Thyroid gland (tissue), 4 donors: ENCODE measurements at regions not wholly inside any gene's neighbourhood (a gene's known extent, or its start where the extent isn't known, plus 50 kb on each side); places are given as distances from the start of the nearest gene placed in this dataset.

Source experiments
- DNase-seq, 2 donors: peaks; one replicate each; pipeline ENCODE4 v3.0.0-alpha.2; 2019
- H3K27ac ChIP-seq, 3 donors: fragments of 200-600 bp; sonication (generic); 1 replicate in 2 of 3; 2 replicates in 1 of 3; pipeline ENCODE4 v1.5.1; 2016 to 2019; ENCODE audit warnings: mild to moderate bottlenecking in 1 of 3, moderate library complexity in 1 of 3
- H3K27me3 ChIP-seq: fragments of 200-600 bp; sonication (generic); one replicate; pipeline ENCODE4 v1.5.1; 2019
- H3K36me3 ChIP-seq, 2 donors: fragments of 200-600 bp; sonication (generic); one replicate each; pipeline ENCODE4 v1.5.1; 2016 to 2019
- H3K4me1 ChIP-seq, 2 donors: fragments of 200-600 bp; sonication (generic); one replicate each; pipeline ENCODE4 v1.5.1; 2017 to 2019
- H3K4me3 ChIP-seq, 3 donors: fragments of 200-600 bp; sonication (generic); replicated peaks in 1 of 3; 1 replicate in 2 of 3; 2 replicates in 1 of 3; pipeline ENCODE4 v1.5.1; 2016; ENCODE audit warnings: mild to moderate bottlenecking in 1 of 3
- H3K9me3 ChIP-seq: fragments of 200-600 bp; sonication (generic); one replicate; pipeline ENCODE4 v1.5.1; 2017
- POLR2A ChIP-seq, 2 donors: fragments of 450-650 bp; IDR thresholded peaks; one replicate each; pipeline ENCODE4 v1.6.1; 2017; ENCODE audit warnings: antibody characterized with exemption in 2 of 2, mild to moderate bottlenecking in 2 of 2, moderate library complexity in 1 of 2
- WGBS, 2 donors: methylation state at CpG; one replicate each; pipeline ENCODE4 v1.1.5; 2017; 5-methylcytosine and 5-hydroxymethylcytosine counted together
- intact Hi-C: fragments of 100-400 bp; cut with DNase I; formaldehyde crosslinking; loops from one replicate; pipeline ENCODE4 v1.15.1; 2023
- TF ChIP-seq, protein P1 (sequence below), 6 experiments: fragments of 200-600 bp in 3 of 6; fragments of 450-650 bp in 3 of 6; sonication (generic) in 3 of 6; IDR thresholded peaks; one replicate each; pipeline ENCODE4 v1.5.1; 2016 to 2019; ENCODE audit warnings: antibody characterized with exemption in 6 of 6, mild to moderate bottlenecking in 2 of 6, inconsistent platforms in 1 of 6, moderate library complexity in 1 of 6

- Histone ChIP-seq H3K36me3 (no peaks in the 10 kb centered on the region), H3K4me3 (no peak overlapping the region), H3K4me1 (no peaks in the 10 kb centered on the region), H3K9me3 (no peaks in the 10 kb centered on the region), H3K27ac (no peak overlapping the region), H3K27me3 (no peaks in the 10 kb centered on the region)
- no peak for DNase-seq
- intact Hi-C loops = no loop called here
- WGBS, 2 donors = 93 to 96% methylated on average over 1 of the region's 1 CpG
- no peak for TF ChIP-seq POLR2A (IDR thresholded peaks at IDR 0.05)
- TF ChIP-seq, protein P1, sequence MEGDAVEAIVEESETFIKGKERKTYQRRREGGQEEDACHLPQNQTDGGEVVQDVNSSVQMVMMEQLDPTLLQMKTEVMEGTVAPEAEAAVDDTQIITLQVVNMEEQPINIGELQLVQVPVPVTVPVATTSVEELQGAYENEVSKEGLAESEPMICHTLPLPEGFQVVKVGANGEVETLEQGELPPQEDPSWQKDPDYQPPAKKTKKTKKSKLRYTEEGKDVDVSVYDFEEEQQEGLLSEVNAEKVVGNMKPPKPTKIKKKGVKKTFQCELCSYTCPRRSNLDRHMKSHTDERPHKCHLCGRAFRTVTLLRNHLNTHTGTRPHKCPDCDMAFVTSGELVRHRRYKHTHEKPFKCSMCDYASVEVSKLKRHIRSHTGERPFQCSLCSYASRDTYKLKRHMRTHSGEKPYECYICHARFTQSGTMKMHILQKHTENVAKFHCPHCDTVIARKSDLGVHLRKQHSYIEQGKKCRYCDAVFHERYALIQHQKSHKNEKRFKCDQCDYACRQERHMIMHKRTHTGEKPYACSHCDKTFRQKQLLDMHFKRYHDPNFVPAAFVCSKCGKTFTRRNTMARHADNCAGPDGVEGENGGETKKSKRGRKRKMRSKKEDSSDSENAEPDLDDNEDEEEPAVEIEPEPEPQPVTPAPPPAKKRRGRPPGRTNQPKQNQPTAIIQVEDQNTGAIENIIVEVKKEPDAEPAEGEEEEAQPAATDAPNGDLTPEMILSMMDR (IDR thresholded peaks at IDR 0.05) = no peak
Measured at GRCh38 chr7:34365011-34365410, 293.0 kb upstream of the NPSR1 start.

- no peak overlapping the region for H3K27ac ChIP-seq
- intact Hi-C loops = no loop called here
- H3K27me3 ChIP-seq = no peaks in the 10 kb centered on the region
Measured at GRCh38 chr7:34365611-34366010, 292.4 kb upstream of the NPSR1 start.

DNA sequence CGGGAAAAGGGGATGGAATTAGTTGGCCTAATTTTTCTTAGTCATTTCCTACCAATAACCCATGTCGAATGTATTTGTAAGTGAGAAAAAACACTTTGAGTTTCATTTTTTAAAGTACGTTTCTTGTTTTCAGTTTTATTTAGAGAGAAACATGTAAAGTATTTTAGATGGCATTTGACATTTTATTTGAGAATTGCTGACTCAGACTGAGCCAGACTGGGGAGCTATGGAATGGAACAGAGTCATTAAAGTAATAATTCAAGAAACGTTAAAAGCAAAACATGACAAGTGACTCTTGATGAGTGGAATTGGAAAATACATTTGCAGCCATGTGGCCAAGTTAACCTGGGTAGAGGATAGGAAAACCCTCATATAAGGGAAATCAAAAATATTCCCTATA, 286.1 kb upstream of the NPSR1 start:
- H3K4me1 ChIP-seq = no peaks in the 10 kb centered on the region
- no peaks in the 10 kb centered on the region for H3K9me3 ChIP-seq
- H3K36me3 ChIP-seq = no peaks in the 10 kb centered on the region
- H3K27ac ChIP-seq = no peak overlapping the region
- no peak for TF ChIP-seq POLR2A (IDR thresholded peaks at IDR 0.05)
- TF ChIP-seq, protein P1 (IDR thresholded peaks at IDR 0.05) = no peak
- intact Hi-C loops = no loop called here
- DNase-seq = no peak
- H3K27me3 ChIP-seq = no peaks in the 10 kb centered on the region
- no peak overlapping the region for H3K4me3 ChIP-seq
- WGBS, 2 donors = 83 to 84% methylated on average over 4 of the region's 4 CpGs

More at GRCh38 chr7:34365611-34366010, 292.4 kb upstream of the NPSR1 start:
- H3K4me3 ChIP-seq = no peak overlapping the region
- DNase-seq = no peak
- no peaks in the 10 kb centered on the region for H3K4me1 ChIP-seq
- TF ChIP-seq POLR2A (IDR thresholded peaks at IDR 0.05) = no peak
- TF ChIP-seq, protein P1 (IDR thresholded peaks at IDR 0.05) = no peak
- H3K9me3 ChIP-seq = no peaks in the 10 kb centered on the region
- WGBS, 2 donors = 92 to 93% methylated on average over 5 of the region's 5 CpGs
- H3K36me3 ChIP-seq = no peaks in the 10 kb centered on the region

DNA sequence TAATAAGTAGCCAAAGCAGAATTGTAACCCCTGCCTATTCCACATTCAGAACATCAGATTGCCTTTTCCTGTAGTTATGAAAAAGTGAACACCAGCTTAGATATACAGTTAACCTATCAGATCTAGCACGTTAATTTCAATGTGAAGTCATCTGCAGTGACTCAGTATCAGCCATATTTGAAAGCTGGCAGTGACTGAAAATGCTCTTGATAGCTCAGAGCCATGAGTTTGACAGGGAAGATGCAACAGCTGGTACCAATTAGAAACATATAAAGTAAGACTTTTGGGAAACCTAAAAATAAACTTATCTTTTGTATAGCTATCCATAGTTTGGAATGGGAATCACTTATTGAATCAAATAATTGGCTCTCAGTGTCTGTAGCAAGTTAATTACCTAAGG, 284.1 kb upstream of the NPSR1 start:
- intact Hi-C loops = no loop called here
- Histone ChIP-seq H3K4me1 (no peaks in the 10 kb centered on the region), H3K27me3 (no peaks in the 10 kb centered on the region), H3K36me3 (no peaks in the 10 kb centered on the region), H3K27ac (no peak overlapping the region), H3K4me3 (no peak overlapping the region), H3K9me3 (no peaks in the 10 kb centered on the region)
- no peak for DNase-seq
- 65 to 74% methylated on average over 1 of the region's 1 CpG for WGBS, 2 donors
- TF ChIP-seq POLR2A (IDR thresholded peaks at IDR 0.05) = no peak
- TF ChIP-seq, protein P1 (IDR thresholded peaks at IDR 0.05) = no peak

DNA sequence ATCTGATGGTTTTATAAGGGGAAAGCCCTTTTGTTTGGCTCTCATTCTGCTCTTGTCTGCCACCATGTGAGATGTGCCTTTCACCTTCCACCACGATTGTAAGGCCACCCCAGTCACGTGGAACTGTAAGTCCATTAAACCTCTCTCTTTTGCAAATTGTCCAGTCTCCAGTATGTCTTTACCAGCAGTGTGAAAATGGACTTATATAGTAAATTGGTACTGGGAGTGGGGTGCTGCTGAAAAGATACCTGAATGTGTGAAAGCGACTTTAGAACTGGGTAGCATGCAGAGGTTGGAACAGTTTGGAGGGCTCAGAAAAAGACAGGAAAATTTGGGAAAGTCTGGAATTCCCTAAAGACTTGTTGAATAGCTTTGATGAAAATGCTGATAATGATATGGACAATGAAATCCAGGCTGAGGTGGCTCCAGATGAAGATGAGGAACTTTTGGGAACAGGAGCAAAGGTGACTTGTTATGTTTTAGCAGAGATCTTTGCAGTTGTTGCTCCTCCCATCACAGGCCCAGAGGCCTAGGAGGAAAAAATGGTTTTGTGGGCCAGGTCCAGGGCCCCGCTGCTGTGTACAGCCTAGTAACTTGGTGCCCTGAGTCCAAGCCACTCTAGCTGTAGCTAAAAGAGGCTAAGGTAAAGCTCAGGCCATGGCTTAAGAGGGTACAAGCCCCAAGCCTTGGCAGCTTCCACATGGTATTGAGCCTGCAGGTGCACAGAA, 275.7 kb upstream of the NPSR1 start:
- intact Hi-C loops = no loop called here
- no peak for DNase-seq
- Histone ChIP-seq H3K4me3 (no peak overlapping the region), H3K36me3 (no peaks in the 10 kb centered on the region), H3K9me3 (no peaks in the 10 kb centered on the region), H3K27me3 (no peaks in the 10 kb centered on the region), H3K27ac (no peak overlapping the region), H3K4me1 (no peaks in the 10 kb centered on the region)
- TF ChIP-seq POLR2A (IDR thresholded peaks at IDR 0.05) = no peak
- TF ChIP-seq, protein P1 (IDR thresholded peaks at IDR 0.05) = no peak
- WGBS, 2 donors = 79 to 85% methylated on average over 4 of the region's 4 CpGs
